ENCODE measurements at regions not wholly inside any gene's neighbourhood (a gene's known extent, or its start where the extent isn't known, plus 50 kb on each side); places are given as distances from the start of the nearest gene placed in this dataset.

GRCh38 chr13:33369073-33369472 is 83.5 kb upstream of the STARD13 start:
- Histone ChIP-seq H3K4me2 (no peak overlapping the region), H3K4me3 (no peak overlapping the region), H3K4me1 (no peaks in the 10 kb centered on the region), H3K27ac (no peak overlapping the region), H3K9me3 (no peaks in the 10 kb centered on the region)
- WGBS (ENCODE audit: missing lambda C conversion rate) = 53% methylated on average over 3 of the region's 3 CpGs
- no peak for FAIRE-seq
- POLR2A ChIA-PET = no interaction called here
- no peak for ATAC-seq
- CTCF ChIA-PET = no interaction called here
- DNase-seq (ENCODE audit: low read depth in 1 of 2, low spot score in 1 of 2) = no peak
- no peak for TF ChIP-seq USF2 (IDR thresholded peaks at IDR 0.05)
- no peak for TF ChIP-seq POLR2AphosphoS2 (conservative IDR thresholded peaks at IDR 0.05; ENCODE audit: low read length)
- TF ChIP-seq MAZ (IDR thresholded peaks at IDR 0.05; ENCODE audit: borderline replicate concordance, low read depth, low read length) = no peak
- TF ChIP-seq, protein P1, sequence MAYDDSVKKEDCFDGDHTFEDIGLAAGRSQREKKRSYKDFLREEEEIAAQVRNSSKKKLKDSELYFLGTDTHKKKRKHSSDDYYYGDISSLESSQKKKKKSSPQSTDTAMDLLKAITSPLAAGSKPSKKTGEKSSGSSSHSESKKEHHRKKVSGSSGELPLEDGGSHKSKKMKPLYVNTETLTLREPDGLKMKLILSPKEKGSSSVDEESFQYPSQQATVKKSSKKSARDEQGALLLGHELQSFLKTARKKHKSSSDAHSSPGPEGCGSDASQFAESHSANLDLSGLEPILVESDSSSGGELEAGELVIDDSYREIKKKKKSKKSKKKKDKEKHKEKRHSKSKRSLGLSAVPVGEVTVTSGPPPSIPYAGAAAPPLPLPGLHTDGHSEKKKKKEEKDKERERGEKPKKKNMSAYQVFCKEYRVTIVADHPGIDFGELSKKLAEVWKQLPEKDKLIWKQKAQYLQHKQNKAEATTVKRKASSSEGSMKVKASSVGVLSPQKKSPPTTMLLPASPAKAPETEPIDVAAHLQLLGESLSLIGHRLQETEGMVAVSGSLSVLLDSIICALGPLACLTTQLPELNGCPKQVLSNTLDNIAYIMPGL (CRISPR knock-in tag; IDR thresholded peaks at IDR 0.05; ENCODE audit: borderline replicate concordance) = no peak
- TF ChIP-seq TFCP2L1 (CRISPR knock-in tag; IDR thresholded peaks at IDR 0.05) = no peak
- peak; percentile 62 for TF ChIP-seq MAFK (IDR thresholded peaks at IDR 0.05; ENCODE audit: partially characterized antibody)
- no peak for TF ChIP-seq HEYL (CRISPR knock-in tag; IDR thresholded peaks at IDR 0.05)
- no peak for TF ChIP-seq ZSCAN20 (CRISPR knock-in tag; IDR thresholded peaks at IDR 0.05)
- TF ChIP-seq SMC3 (IDR thresholded peaks at IDR 0.05) = no peak

- POLR2A ChIA-PET = no interaction called here
- 45% methylated on average over 4 of the region's 4 CpGs for WGBS (ENCODE audit: missing lambda C conversion rate)
- FAIRE-seq = no peak
Observed at GRCh38 chr13:33372251-33372919, 86.8 kb upstream of the STARD13 start.

DNA sequence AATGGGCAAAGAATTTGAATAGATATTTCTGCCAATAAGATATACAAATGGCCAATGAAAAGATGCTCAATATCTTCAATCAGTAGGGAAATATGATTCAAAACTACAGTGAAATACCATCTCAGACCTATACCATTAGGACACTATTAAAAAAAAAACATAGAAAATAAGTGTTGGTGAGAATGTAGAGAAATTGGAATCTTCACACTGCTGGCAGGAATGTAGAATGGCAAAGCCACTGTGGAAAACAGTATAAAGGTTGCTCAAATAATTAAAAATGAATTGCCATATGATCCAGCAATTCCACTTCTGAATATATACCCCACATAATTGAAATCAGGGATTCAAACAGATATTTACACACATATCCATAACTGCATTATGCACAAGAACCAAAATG is 88.1 kb upstream of the STARD13 start:
- H3K27ac ChIP-seq = no peak overlapping the region
- TF ChIP-seq USF2 (IDR thresholded peaks at IDR 0.05) (no peak), EHF (CRISPR knock-in tag; IDR thresholded peaks at IDR 0.05) (no peak), JUNB (IDR thresholded peaks at IDR 0.05) (no peak), TP53 (CRISPR knock-in tag; IDR thresholded peaks at IDR 0.05) (no peak), ZNF302 (CRISPR knock-in tag; IDR thresholded peaks at IDR 0.05) (no peak), RAD21 (conservative IDR thresholded peaks at IDR 0.05 in 1 of 2, IDR thresholded peaks at IDR 0.05 in 1 of 2) (no peak), HOXB13 (CRISPR knock-in tag; IDR thresholded peaks at IDR 0.05; ENCODE audit: low read depth) (no peak), NFE2L2 (conservative IDR thresholded peaks at IDR 0.05; ENCODE audit: low read length) (no peak), HOXB5 (CRISPR knock-in tag; IDR thresholded peaks at IDR 0.05) (no peak)
- TF ChIP-seq, protein P2, sequence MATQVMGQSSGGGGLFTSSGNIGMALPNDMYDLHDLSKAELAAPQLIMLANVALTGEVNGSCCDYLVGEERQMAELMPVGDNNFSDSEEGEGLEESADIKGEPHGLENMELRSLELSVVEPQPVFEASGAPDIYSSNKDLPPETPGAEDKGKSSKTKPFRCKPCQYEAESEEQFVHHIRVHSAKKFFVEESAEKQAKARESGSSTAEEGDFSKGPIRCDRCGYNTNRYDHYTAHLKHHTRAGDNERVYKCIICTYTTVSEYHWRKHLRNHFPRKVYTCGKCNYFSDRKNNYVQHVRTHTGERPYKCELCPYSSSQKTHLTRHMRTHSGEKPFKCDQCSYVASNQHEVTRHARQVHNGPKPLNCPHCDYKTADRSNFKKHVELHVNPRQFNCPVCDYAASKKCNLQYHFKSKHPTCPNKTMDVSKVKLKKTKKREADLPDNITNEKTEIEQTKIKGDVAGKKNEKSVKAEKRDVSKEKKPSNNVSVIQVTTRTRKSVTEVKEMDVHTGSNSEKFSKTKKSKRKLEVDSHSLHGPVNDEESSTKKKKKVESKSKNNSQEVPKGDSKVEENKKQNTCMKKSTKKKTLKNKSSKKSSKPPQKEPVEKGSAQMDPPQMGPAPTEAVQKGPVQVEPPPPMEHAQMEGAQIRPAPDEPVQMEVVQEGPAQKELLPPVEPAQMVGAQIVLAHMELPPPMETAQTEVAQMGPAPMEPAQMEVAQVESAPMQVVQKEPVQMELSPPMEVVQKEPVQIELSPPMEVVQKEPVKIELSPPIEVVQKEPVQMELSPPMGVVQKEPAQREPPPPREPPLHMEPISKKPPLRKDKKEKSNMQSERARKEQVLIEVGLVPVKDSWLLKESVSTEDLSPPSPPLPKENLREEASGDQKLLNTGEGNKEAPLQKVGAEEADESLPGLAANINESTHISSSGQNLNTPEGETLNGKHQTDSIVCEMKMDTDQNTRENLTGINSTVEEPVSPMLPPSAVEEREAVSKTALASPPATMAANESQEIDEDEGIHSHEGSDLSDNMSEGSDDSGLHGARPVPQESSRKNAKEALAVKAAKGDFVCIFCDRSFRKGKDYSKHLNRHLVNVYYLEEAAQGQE (IDR thresholded peaks at IDR 0.05) = no peak
- FAIRE-seq = no peak
- H3K4me1 ChIP-seq = no peaks in the 10 kb centered on the region
- POLR2A ChIA-PET = no interaction called here
- no peaks in the 10 kb centered on the region for H3K9me3 ChIP-seq
- no peak overlapping the region for H3K4me2 ChIP-seq
- no peak for DNase-seq (ENCODE audit: low read depth in 1 of 2, low spot score in 1 of 2)
- CTCF ChIA-PET = no interaction called here
- ATAC-seq = no peak
- no peak overlapping the region for H3K4me3 ChIP-seq

More at GRCh38 chr13:33372251-33372919, 86.8 kb upstream of the STARD13 start:
- H3K4me1 ChIP-seq = no peaks in the 10 kb centered on the region
- no peak overlapping the region for H3K27ac ChIP-seq
- ATAC-seq = no peak
- no peak for DNase-seq (ENCODE audit: low read depth in 1 of 2, low spot score in 1 of 2)
- no peak overlapping the region for H3K4me3 ChIP-seq
- CTCF ChIA-PET = interaction anchor here (0.6 kb wide), 1 partner anchor 203 kb away, joined by 4 read pairs; no protein-coding TSS in a partner anchor
- no peaks in the 10 kb centered on the region for H3K9me3 ChIP-seq
- TF ChIP-seq POLR2AphosphoS2 (conservative IDR thresholded peaks at IDR 0.05; ENCODE audit: low read length) = no peak
- TF ChIP-seq ATOH8 (CRISPR knock-in tag; IDR thresholded peaks at IDR 0.05; ENCODE audit: low read depth) = no peak
- no peak for TF ChIP-seq SMC3 (IDR thresholded peaks at IDR 0.05)
- TF ChIP-seq HOXB5 (CRISPR knock-in tag; IDR thresholded peaks at IDR 0.05) = no peak
- no peak for TF ChIP-seq MYC (IDR thresholded peaks at IDR 0.05; ENCODE audit: borderline replicate concordance, low read length)
- TF ChIP-seq EHMT2 (IDR thresholded peaks at IDR 0.05; ENCODE audit: low read depth) = no peak
- no peak for TF ChIP-seq EP300 (IDR thresholded peaks at IDR 0.05)
- TF ChIP-seq ZSCAN20 (CRISPR knock-in tag; IDR thresholded peaks at IDR 0.05) = no peak
- H3K4me2 ChIP-seq = no peak overlapping the region
